Daoy (cell line): ENCODE measurements at regions not wholly inside any gene's neighbourhood (a gene's known extent, or its start where the extent isn't known, plus 50 kb on each side); places are given as distances from the start of the nearest gene placed in this dataset.
"Not testable (repeated sequence)": the region's sequence is repeated elsewhere in the genome, so short reads cannot be mapped to it uniquely, and the experiment has no call there.

Experiments used
- DNase-seq: peaks from one replicate; pipeline ENCODE4 v3.0.0-alpha.2; 2015; ENCODE audit warnings: low read depth

- no peak for DNase-seq
These were observed 1480.0 kb upstream of the NUDT12 start for GRCh38 chr5:105042623-105043022.

DNA sequence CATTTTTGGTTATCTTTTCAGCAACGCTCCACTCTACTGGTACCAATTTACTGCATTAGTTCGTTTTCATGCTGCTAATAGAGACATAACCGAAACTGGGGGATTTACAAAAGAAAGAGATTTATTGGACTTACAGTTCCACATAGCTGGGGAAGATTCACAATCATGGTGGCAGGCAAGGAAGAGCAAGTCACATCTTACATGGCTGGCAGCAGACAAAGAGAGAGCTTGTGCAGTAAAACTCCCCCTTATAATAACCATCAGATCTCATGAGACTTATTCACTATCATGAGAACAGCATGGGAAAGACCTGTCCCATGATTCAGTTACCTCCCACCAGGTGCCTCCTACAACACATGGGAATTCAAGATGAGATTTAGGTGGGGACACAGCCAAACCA, 1474.2 kb upstream of the NUDT12 start:
- DNase-seq, result not testable (repeated sequence)

DNA sequence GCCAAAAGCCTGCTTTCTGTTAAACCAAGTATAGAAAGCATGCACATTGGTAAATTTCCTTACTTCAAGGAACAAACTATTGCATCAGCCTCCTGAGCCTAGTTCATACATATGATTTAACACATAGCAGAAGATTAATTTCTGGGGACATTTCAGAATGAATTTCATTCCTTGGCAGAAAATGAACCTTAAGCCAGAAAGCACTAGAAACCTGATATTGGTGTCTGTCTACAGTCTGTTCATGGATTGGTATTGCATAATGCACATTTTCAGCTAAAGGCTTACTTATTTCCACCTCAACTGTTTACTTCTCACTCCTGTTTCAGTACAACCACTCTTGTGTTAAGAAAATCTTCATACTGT, 1471.8 kb upstream of the NUDT12 start:
- no peak for DNase-seq

GRCh38 chr5:105033637-105034400, 1471.2 kb upstream of the NUDT12 start:
- DNase-seq, result no peak

- DNase-seq, result no peak
These were observed 1470.3 kb upstream of the NUDT12 start for GRCh38 chr5:105032917-105033316.

DNA sequence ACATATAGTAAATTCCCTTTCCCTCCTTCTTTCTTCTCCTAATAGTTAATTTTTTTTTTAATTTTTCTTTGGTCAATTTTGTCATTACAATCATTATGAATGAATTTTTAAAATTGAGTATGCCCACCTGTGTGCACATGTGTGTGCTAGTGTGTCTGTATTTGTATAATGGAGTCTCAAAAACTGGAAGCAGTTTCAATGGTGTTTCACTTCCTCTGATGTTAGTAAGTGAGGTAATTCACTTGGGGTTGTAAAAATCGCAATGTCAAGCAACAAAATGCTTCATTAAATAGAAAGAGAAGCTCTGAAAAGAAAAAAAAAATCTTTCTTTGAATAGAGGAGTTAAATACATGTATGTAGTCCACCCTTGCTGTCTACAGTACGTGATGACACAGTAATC, 1467.6 kb upstream of the NUDT12 start:
- DNase-seq, result no peak

DNA sequence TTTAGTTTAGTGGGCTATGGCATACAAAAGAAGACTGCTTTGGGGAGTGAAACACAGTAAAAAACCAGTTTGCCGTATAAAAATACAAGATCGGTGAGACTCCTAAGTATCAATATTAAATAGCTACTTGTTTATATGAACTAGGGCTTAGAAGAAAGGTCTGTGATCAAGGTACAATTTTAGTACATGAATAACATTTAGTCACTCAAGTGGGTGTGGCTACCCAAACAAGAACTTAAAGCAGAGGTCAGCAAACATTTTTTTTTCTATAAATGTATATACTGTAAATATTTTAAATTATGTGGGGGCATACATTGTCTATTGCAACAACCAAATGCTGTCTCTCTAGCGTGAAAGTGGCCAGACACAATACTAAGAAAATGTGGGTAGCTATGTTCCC, 1452.5 kb upstream of the NUDT12 start:
- DNase-seq, result no peak

DNA sequence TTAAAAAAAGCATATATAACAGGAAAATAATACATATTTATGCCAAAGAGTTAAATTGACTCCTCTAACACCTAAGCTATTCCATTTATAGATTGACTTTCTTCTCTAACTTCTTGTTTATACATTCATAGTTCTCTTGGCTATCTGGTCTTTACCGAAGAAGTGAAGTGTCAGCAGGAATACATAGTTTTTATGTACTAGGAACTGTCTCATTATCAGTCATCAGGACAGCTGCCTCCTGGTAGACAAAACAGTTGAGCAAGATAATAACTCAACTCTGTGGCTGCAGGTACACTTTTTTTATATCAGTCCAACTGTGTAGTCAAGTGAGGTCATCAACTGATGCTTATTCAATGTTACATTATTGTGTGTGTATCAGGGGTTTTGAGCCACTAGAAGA, 1436.0 kb upstream of the NUDT12 start:
- no peak for DNase-seq

GRCh38 chr5:104998169-104998568, 1435.6 kb upstream of the NUDT12 start:
- DNase-seq, result no peak

GRCh38 chr5:104987074-104987473, 1424.5 kb upstream of the NUDT12 start:
- no peak for DNase-seq

DNA sequence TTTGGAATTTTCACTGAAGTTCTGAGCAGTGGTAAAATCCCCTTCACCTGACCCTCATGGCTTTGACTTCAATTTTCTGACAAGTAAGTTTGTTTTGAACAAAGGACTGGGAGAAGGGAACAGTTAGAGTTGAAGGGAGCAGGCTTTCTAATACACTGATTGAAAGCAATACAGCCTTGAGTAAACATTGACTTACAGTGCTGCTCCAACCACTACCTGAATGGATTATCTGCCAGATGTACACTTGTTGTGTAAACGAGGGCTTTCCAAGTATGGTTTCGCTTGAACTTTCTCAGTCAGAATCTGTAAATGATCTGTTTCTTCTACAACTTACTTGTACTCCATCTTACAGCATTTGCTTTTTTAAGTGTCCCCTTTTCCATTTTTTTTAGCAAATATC, 1414.9 kb upstream of the NUDT12 start:
- DNase-seq, result no peak

DNA sequence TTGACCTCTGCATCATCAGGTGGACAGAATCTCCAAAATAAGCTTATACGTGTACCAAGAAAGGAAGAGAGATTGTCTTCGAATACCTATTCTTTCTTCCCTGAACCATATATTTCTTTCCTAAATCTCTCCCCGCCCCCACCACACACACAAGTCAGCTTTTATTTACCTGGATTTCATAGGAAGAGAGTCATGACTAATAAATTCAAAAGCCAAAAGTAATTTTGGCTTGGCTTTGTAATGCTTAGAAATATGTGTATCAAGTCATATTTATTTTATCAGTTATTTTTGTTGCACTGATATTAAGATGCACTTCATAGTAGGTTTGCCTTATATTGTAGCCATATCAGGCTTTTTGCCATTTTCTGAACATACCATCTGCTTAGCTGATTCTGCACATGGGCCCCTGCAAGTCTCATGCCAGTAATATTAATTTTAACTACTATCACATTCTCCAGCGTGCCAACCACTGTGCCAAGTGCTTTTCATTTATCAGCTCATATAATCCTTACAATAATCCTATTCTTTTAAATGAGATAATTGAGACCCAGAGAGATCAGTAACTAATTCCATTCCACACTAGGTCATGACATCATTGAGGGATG, 1405.3 kb upstream of the NUDT12 start:
- no peak for DNase-seq

DNA sequence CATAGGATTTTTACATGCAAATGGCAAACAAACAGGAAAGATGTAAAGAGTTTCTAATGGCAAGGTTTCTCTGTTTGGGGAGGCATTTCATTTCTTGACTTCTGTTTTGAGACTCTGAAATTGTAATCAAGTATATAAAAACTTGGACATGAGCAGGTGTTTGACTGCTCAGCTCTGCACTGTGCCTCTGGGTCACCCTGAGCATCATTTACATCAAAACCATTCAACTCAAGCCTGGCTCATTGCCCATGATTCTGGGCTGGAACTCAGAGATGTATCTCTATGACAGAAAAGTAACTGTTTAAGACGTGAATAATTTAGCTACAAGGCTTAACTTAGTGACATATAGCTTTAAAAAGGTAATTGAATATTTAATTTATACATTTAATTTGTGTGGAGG, 1402.4 kb upstream of the NUDT12 start:
- DNase-seq, result no peak

GRCh38 chr5:104955479-104955878, 1392.9 kb upstream of the NUDT12 start:
- no peak for DNase-seq

GRCh38 chr5:104952876-104953275, 1390.3 kb upstream of the NUDT12 start:
- DNase-seq, result no peak

- no peak for DNase-seq
These were observed 1389.2 kb upstream of the NUDT12 start for GRCh38 chr5:104951829-104952228.

GRCh38 chr5:104947076-104947475, 1384.5 kb upstream of the NUDT12 start:
- no peak for DNase-seq

- DNase-seq, result no peak
These were observed 1380.1 kb upstream of the NUDT12 start for GRCh38 chr5:104942735-104943134.

DNA sequence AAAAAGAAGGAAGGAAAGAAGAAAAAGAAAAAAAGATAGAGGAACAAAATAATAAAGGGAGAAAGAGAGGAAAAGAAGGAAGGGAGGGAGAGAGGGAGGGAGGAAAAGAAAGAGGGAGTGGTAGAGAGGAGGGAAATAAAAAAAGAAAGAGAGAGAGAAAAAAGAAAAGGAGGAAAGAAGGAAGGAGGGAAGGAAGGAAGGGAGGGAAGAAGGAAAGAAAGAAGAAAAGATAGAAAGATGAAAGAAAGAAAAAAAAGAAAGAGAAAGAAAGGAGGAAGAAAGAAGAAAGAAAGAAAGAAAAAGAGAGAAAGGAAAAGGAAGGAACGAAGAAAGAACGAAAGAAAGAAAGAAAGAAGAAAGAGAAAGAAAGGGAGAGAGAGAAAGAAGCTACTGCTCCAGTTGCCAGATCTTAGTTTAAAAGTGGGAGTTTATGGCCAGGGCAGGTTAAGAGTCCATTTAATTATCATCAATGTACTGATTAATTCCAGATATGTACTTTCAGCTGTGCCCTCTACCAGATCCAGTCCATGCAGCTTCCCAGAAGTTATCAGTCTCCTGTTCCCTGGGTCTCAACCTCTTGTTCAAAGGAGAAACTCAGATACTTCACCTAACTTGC, 1378.5 kb upstream of the NUDT12 start:
- no peak for DNase-seq

DNA sequence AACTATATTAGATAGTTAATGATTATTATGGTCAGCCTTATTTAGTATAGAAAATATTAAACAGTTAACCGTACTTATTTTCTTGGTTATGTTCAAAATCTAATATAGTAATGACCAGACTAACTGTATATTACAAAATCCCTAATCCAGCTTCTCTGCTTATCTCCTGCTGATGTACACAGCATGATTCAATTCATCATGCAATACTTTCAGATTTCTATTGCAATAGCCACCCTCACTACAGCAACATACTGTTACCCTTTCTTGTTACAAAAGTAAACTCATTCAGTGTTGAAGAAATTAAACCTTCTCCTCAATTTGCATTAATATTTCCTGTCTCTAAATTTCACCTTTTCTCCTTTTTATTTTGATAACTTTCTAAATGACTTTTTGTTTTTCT, 1375.0 kb upstream of the NUDT12 start:
- DNase-seq, result no peak

DNA sequence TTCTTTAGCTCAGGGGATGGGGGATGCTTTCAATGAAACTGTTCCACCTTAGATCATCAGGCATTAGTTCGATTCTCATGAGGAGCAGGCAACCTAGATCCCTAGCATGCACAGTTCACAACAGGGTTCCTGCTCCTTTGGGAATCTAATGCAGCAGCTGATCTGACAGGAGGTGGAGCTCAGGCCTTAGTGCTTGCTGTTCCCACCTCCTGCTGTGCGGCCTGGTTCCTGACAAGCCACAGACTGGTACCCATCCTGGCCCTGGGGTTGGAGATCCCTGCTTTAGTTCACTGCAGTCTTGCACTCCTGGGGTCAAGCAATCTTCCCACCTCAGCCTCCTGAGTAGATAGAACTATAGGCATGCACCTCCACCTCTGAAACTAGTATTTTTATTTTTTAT, 1369.8 kb upstream of the NUDT12 start:
- no peak for DNase-seq

DNA sequence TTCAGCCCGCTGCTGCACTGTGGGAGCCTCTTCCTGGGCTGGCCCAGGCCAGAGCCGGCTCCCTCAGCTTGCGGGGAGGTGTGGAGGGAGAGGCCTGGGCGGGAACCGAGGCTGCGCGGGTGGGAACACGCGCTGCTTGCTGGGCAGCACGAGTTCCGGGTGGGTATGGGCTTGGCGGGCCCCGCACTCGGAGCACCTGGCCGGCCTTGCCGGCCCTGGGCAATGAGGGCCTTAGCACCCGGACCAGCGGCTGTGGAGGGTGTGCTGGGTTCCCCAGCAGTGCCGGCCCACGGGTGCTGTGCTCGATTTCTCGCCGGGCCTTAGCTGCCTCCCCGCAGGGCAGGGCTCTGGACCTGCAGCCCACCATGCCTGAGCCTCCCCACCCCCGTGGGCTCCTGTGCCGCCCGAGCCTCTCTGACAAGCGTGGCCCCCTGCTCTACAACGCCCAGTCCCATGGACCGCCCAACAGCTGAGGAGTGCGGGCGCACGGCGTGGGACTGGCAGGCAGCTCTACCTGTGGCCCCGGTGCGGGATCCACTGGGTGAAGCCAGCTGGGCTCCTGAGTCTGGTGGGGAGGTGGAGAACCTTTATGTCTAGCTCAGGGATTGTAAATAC, 1366.4 kb upstream of the NUDT12 start:
- no peak for DNase-seq

- no peak for DNase-seq
These were observed 1352.6 kb upstream of the NUDT12 start for GRCh38 chr5:104915226-104915625.
